Activated gamma-delta T cell (primary cell): ENCODE measurements at regions not wholly inside any gene's neighbourhood (a gene's known extent, or its start where the extent isn't known, plus 50 kb on each side); places are given as distances from the start of the nearest gene placed in this dataset.

Experiments
- DNase-seq: peaks from one replicate; lab custom pipeline; 2025; lab: John Stamatoyannopoulos, UW

- no peak for DNase-seq
Measured at GRCh38 chrX:99717716-99718115, 692.4 kb downstream of the PCDH19 start.

GRCh38 chrX:99705701-99706100 is 704.4 kb downstream of the PCDH19 start:
- no peak for DNase-seq

GRCh38 chrX:99703473-99703872 is 706.6 kb downstream of the PCDH19 start:
- DNase-seq, result no peak

- no peak for DNase-seq
Measured at GRCh38 chrX:99698451-99698850, 711.6 kb downstream of the PCDH19 start.

- DNase-seq, result no peak
Measured at GRCh38 chrX:99663136-99663535, 746.9 kb downstream of the PCDH19 start.

- DNase-seq, result no peak
Measured at GRCh38 chrX:99654188-99654587, 755.9 kb downstream of the PCDH19 start.

- DNase-seq, result no peak
Measured at GRCh38 chrX:99653352-99653751, 756.7 kb downstream of the PCDH19 start.

- DNase-seq, result no peak
Measured at GRCh38 chrX:99613041-99613440, 797.0 kb downstream of the PCDH19 start.

GRCh38 chrX:99603091-99603814 is 806.8 kb downstream of the PCDH19 start:
- no peak for DNase-seq

- no peak for DNase-seq
Measured at GRCh38 chrX:99602107-99602506, 808.0 kb downstream of the PCDH19 start.

- DNase-seq, result no peak
Measured at GRCh38 chrX:99588936-99589335, 821.1 kb downstream of the PCDH19 start.

- no peak for DNase-seq
Measured at GRCh38 chrX:99572711-99573110, 837.4 kb downstream of the PCDH19 start.

- DNase-seq, result no peak
Measured at GRCh38 chrX:99549381-99549780, 860.7 kb downstream of the PCDH19 start.

GRCh38 chrX:99522450-99522849 is 887.6 kb downstream of the PCDH19 start:
- no peak for DNase-seq

GRCh38 chrX:99507768-99508167 is 902.3 kb downstream of the PCDH19 start:
- DNase-seq, result no peak

GRCh38 chrX:99495453-99495852 is 914.6 kb downstream of the PCDH19 start:
- DNase-seq, result no peak

- no peak for DNase-seq
Measured at GRCh38 chrX:99494668-99495067, 915.4 kb downstream of the PCDH19 start.

GRCh38 chrX:99480728-99481127 is 929.3 kb downstream of the PCDH19 start:
- DNase-seq, result no peak

- no peak for DNase-seq
Measured at GRCh38 chrX:99469439-99469838, 940.6 kb downstream of the PCDH19 start.

- DNase-seq, result no peak
Measured at GRCh38 chrX:99468993-99469392, 941.1 kb downstream of the PCDH19 start.

GRCh38 chrX:99461223-99461622 is 948.9 kb downstream of the PCDH19 start:
- no peak for DNase-seq

GRCh38 chrX:99445336-99445735 is 964.7 kb downstream of the PCDH19 start:
- DNase-seq, result no peak

GRCh38 chrX:99421796-99422195 is 988.3 kb downstream of the PCDH19 start:
- DNase-seq, result no peak

GRCh38 chrX:99415470-99415869 is 994.6 kb downstream of the PCDH19 start:
- DNase-seq, result no peak
